Activated CD4-positive, alpha-beta T cell treated with anti-CD3 and anti-CD28 coated beads for 24 hours (primary cell): ENCODE measurements at regions not wholly inside any gene's neighbourhood (a gene's known extent, or its start where the extent isn't known, plus 50 kb on each side); places are given as distances from the start of the nearest gene placed in this dataset.
A peak's percentile ranks its signal among the peaks of the same experiment; 100 is the strongest.
"Not testable (repeated sequence)": the region's sequence is repeated elsewhere in the genome, so short reads cannot be mapped to it uniquely, and the experiment has no call there.

Experiments used
- DNase-seq, 2 donors: peaks; one replicate each; pipeline ENCODE4 v3.0.0-alpha.2; 2020; ENCODE audit warnings: low read depth in 2 of 2

GRCh38 chr2:175414882-175415487, 233.5 kb upstream of the ATP5MC3 start:
- peak in 1 of 2 donors; percentile 6 for DNase-seq

GRCh38 chr2:175414191-175414881, 232.8 kb upstream of the ATP5MC3 start:
- no peak for DNase-seq

GRCh38 chr2:175410941-175411340, 229.4 kb upstream of the ATP5MC3 start:
- DNase-seq = not testable (repeated sequence)

- no peak for DNase-seq
These were observed 223.3 kb upstream of the ATP5MC3 start for GRCh38 chr2:175404839-175405238.

GRCh38 chr2:175403599-175404221, 222.2 kb upstream of the ATP5MC3 start:
- no peak for DNase-seq

- DNase-seq = no peak
These were observed 221.1 kb upstream of the ATP5MC3 start for GRCh38 chr2:175402571-175402970.

- DNase-seq = no peak
These were observed 220.5 kb upstream of the ATP5MC3 start for GRCh38 chr2:175401956-175402469.

GRCh38 chr2:175400975-175401374, 219.5 kb upstream of the ATP5MC3 start:
- no peak for DNase-seq

- no peak for DNase-seq
These were observed 217.8 kb upstream of the ATP5MC3 start for GRCh38 chr2:175399326-175399725.

GRCh38 chr2:175398848-175399247, 217.3 kb upstream of the ATP5MC3 start:
- DNase-seq = no peak

GRCh38 chr2:175396696-175397095, 215.2 kb upstream of the ATP5MC3 start:
- DNase-seq = no peak

GRCh38 chr2:175393851-175394250, 212.3 kb upstream of the ATP5MC3 start:
- no peak for DNase-seq

- DNase-seq = no peak
These were observed 201.8 kb upstream of the ATP5MC3 start for GRCh38 chr2:175383286-175383685.

- DNase-seq = no peak
These were observed 192.2 kb upstream of the ATP5MC3 start for GRCh38 chr2:175373729-175374128.

GRCh38 chr2:175372704-175373701, 191.5 kb upstream of the ATP5MC3 start:
- no peak for DNase-seq

- no peak for DNase-seq
These were observed 189.9 kb upstream of the ATP5MC3 start for GRCh38 chr2:175371378-175371777.

- DNase-seq = no peak
These were observed 185.3 kb upstream of the ATP5MC3 start for GRCh38 chr2:175366815-175367214.

- no peak for DNase-seq
These were observed 182.2 kb upstream of the ATP5MC3 start for GRCh38 chr2:175363699-175364098.

GRCh38 chr2:175362331-175362730, 180.8 kb upstream of the ATP5MC3 start:
- DNase-seq = no peak

- no peak for DNase-seq
These were observed 178.2 kb upstream of the ATP5MC3 start for GRCh38 chr2:175359710-175360109.

- no peak for DNase-seq
These were observed 175.4 kb upstream of the ATP5MC3 start for GRCh38 chr2:175356901-175357300.

GRCh38 chr2:175355246-175355645, 173.7 kb upstream of the ATP5MC3 start:
- no peak for DNase-seq
